RWPE1 (cell line): ENCODE measurements at regions not wholly inside any gene's neighbourhood (a gene's known extent, or its start where the extent isn't known, plus 50 kb on each side); places are given as distances from the start of the nearest gene placed in this dataset.

Experiments used
- CTCF ChIA-PET: fragments of 350-600 bp; sonication (Branson Sonifier 250); formaldehyde crosslinking; extraction: SDS; loops from one replicate; lab custom pipeline; 2021; lab: Yijun Ruan, JAX
- POLR2A ChIA-PET: fragments of 400-600 bp; formaldehyde crosslinking; extraction: SDS; loops from one replicate; lab custom pipeline; 2020; ENCODE audit warnings: antibody characterized with exemption; ENCODE audit not compliant: low non-redundant PET; lab: Yijun Ruan, JAX
- DNase-seq: peaks from one replicate; pipeline ENCODE4 v3.0.0; 2012; ENCODE audit warnings: low spot score
- H3K27ac ChIP-seq: fragments of 450-650 bp; 2 replicates; pipeline ENCODE4 v1.5.1; 2017
- TF ChIP-seq, protein P1 (sequence below): fragments of 450-650 bp; conservative IDR thresholded peaks from 2 replicates; pipeline ENCODE4 v1.5.1; 2017; ENCODE audit warnings: low read depth, mild to moderate bottlenecking

DNA sequence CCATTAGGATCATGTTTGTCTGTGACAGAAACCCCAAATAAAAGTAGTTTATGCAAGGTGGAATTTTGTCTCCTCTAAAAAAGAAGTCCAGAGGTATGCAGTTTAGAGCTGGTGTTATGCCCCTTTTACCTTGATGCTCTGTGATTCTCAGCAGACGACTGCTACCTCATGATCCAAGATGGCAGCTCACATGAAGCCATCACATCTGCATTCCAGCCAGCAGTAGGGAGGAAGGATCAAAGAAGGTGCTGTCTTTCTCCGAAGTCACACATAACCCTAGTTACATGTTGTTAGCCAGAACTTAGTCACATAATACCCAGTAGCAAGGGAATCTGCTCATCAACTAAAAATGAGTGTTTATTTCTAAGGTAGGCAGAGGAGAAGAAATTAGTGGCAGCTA lies 135.7 kb upstream of the HS3ST2 start:
- TF ChIP-seq, protein P1, sequence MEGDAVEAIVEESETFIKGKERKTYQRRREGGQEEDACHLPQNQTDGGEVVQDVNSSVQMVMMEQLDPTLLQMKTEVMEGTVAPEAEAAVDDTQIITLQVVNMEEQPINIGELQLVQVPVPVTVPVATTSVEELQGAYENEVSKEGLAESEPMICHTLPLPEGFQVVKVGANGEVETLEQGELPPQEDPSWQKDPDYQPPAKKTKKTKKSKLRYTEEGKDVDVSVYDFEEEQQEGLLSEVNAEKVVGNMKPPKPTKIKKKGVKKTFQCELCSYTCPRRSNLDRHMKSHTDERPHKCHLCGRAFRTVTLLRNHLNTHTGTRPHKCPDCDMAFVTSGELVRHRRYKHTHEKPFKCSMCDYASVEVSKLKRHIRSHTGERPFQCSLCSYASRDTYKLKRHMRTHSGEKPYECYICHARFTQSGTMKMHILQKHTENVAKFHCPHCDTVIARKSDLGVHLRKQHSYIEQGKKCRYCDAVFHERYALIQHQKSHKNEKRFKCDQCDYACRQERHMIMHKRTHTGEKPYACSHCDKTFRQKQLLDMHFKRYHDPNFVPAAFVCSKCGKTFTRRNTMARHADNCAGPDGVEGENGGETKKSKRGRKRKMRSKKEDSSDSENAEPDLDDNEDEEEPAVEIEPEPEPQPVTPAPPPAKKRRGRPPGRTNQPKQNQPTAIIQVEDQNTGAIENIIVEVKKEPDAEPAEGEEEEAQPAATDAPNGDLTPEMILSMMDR: no peak
- no peak for DNase-seq
- ChIA-PET CTCF (no interaction called here), POLR2A (no interaction called here)
- H3K27ac ChIP-seq: no peak overlapping the region

DNA sequence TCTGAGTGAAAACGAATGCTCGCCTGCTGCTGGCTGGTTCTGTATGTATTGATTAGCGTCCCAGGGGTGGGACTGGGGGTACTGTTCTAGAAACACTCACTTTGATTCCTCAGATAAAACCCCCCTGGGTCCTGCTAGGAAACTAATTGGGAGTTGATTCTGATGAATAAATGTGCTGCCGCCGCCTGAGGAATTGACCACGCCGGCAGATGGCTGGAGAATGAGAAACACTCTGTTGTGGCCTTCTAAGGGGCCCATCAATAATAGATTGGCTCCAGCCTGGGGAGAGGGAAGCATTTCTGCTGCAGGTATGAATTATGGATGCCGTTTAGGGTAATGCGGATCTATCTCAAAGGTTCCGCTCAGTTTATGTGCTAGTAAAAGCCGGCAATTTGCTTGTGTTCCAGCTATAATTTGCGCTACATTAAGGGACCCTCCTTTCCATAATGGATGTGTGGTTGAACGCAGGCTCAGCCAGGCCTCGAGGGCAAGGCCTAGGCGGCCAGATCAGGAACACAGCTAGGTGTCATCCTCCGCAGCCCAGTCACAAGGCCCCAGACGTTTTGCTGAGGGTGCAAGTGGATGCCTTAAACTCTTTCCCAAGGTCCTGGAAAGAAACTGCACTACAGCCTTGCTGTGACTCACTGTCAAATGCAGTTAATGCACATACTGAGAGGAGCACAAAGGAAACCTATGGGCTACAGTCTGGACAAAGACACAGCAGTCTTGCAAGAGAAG lies 132.2 kb upstream of the HS3ST2 start:
- ChIA-PET CTCF (interaction anchor here (0.6 to 1.2 kb wide), 3 partner anchors 933 to 1493 kb away, joined by 3 to 4 read pairs (median 3); no protein-coding TSS in a partner anchor), POLR2A (no interaction called here)
- H3K27ac ChIP-seq: no peak overlapping the region
- no peak for DNase-seq
- TF ChIP-seq, protein P1: no peak

DNA sequence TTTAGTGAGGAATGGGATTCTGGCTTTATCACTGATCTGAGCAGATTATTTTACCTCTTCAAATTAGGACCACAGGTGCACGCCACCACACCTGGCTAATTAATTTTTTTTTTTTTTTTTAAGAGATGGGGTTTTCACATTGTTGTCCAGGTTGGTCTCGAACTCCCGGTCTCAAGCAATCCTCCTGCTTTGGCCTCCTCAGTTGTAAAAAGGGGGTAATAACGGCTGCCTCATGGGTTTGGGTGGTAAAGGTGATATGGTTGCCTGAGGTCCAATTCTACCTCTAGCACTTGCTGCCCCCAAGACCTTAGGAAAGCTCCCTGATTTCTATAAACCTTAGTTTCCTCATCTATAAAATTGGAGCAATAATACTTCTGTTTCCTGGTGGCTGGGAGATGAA lies 130.7 kb upstream of the HS3ST2 start:
- no peak overlapping the region for H3K27ac ChIP-seq
- no peak for DNase-seq
- TF ChIP-seq, protein P1: no peak
- ChIA-PET CTCF (interaction anchor here (0.6 kb wide), 3 partner anchors 20 to 337 kb away, joined by 3 to 4 read pairs (median 3); no protein-coding TSS in a partner anchor), POLR2A (no interaction called here)

DNA sequence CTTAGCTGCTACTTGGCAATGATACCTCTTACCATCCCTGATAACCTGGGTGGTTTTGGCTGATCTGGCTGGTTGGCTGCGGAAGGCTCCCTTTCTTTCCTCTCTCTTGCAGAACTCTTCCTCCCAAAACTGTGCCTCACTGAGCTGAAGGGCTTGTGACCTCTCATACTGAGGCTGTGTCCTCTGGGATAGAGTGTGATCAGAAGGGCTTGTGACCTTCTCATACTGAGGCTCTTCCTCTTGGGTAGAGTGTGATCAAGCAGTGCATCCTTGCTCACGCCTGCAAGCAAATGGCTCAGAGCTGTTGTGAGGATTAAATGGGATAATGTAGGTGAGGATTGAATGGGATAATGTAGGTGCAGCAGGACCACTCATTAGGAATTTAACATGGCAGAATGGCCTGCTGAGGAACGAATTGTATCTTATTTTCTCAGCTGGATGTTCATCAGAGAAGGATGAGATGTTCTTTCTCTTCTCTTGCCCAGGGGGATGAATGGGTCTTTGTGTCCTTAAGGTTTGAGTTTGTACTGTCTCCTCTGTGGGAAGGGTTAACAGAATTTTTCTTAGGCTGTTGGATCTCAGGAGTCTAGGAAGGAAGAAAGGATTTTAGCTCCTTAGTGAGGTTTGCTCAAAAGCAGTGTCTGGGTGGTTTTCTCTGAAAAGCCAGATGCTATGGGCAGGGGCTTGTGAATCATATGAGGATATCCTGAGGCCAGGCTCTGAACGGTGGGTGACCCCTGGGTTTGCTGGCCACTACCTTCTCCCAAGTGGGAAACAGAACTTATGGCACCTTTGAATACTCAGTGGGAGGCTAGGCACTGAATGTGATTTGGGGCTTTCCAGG lies 130.0 kb upstream of the HS3ST2 start:
- ChIA-PET POLR2A (no interaction called here), CTCF (interaction anchor here (0.6 kb wide), 3 partner anchors 21 to 157 kb away, joined by 3 to 4 read pairs (median 3); no protein-coding TSS in a partner anchor)
- H3K27ac ChIP-seq: no peak overlapping the region
- TF ChIP-seq, protein P1: no peak
- DNase-seq: no peak

DNA sequence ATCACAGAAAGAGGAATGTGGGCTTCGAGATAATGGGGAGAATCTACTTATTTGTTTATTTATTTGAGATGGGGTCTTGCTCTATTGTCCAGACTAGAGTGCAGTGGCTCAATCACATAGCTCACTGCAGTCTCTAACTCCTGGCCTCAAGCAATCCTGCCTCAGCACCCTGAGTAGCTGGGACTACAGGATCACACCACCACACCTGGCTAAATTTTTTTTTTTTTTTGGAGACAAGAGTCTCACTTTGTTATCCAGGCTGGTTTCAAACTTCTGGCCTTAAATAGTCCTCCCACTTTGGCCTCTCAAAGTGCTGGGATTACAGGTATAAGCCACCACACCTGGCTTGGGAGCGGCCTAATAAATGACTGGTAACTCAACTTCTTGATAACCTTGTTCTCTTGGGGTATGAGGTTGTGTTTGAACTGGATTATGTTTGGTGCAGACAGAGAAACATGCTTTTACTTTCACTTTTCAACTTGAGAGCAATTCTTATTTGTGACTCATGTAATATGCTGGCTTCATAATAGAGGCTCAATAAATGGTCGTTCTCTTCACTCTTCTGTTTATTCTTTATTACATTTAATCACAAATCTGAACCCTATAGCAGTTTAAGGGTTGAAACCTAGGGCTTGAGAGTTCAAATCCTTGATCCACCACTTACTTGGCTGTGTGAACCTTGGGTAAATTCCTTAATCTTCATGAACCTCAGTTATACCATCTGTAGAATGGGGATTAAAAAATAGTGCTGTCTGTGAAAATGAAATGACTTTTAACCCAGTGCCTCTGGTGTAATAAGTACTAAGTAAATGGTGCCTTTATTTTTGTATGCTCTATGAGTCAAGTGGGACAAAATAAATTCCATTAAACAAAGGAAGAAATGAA lies 129.1 kb upstream of the HS3ST2 start:
- H3K27ac ChIP-seq: no peak overlapping the region
- DNase-seq: no peak
- TF ChIP-seq, protein P1: no peak
- ChIA-PET CTCF (interaction anchor here (0.6 kb wide), 1 partner anchor 44 kb away, joined by 4 read pairs; no protein-coding TSS in a partner anchor), POLR2A (no interaction called here)
